GM19372 (cell line): ENCODE measurements at regions not wholly inside any gene's neighbourhood (a gene's known extent, or its start where the extent isn't known, plus 50 kb on each side); places are given as distances from the start of the nearest gene placed in this dataset.
"Not testable (repeated sequence)": the region's sequence is repeated elsewhere in the genome, so short reads cannot be mapped to it uniquely, and the experiment has no call there.

ENCODE experiments used
- ATAC-seq: cut with Tn5 transposase; IDR thresholded peaks from one replicate; pipeline ENCODE4 v1.9.1; 2021; ENCODE audit warnings: mild to moderate bottlenecking, low read depth, moderate library complexity; ENCODE audit not compliant: unreplicated experiment

GRCh38 chr12:24533716-24534352 is 415.1 kb downstream of the BCAT1 start:
- ATAC-seq, result no peak

- ATAC-seq, result no peak
Measured at GRCh38 chr12:24530689-24531088, 418.2 kb downstream of the BCAT1 start.

GRCh38 chr12:24527102-24527501 is 421.8 kb downstream of the BCAT1 start:
- no peak for ATAC-seq

- ATAC-seq, result no peak
Measured at GRCh38 chr12:24522736-24523135, 426.2 kb downstream of the BCAT1 start.

GRCh38 chr12:24519759-24520158 is 429.1 kb downstream of the BCAT1 start:
- no peak for ATAC-seq

- ATAC-seq, result no peak
Measured at GRCh38 chr12:24517000-24517399, 431.9 kb downstream of the BCAT1 start.

- no peak for ATAC-seq
Measured at GRCh38 chr12:24510581-24511125, 438.2 kb downstream of the BCAT1 start.

GRCh38 chr12:24507827-24508226 is 441.1 kb downstream of the BCAT1 start:
- no peak for ATAC-seq

GRCh38 chr12:24505366-24506015 is 443.4 kb downstream of the BCAT1 start:
- ATAC-seq, result no peak

- ATAC-seq, result not testable (repeated sequence)
Measured at GRCh38 chr12:24503477-24503876, 445.4 kb downstream of the BCAT1 start.

GRCh38 chr12:24500831-24501230 is 448.1 kb downstream of the BCAT1 start:
- ATAC-seq, result no peak

GRCh38 chr12:24500421-24500820 is 448.5 kb downstream of the BCAT1 start:
- ATAC-seq, result no peak

- no peak for ATAC-seq
Measured at GRCh38 chr12:24499151-24500146, 449.5 kb downstream of the BCAT1 start.

GRCh38 chr12:24496755-24497154 is 452.1 kb downstream of the BCAT1 start:
- no peak for ATAC-seq

GRCh38 chr12:24494401-24494800 is 454.5 kb downstream of the BCAT1 start:
- no peak for ATAC-seq

- no peak for ATAC-seq
Measured at GRCh38 chr12:24491968-24492367, 456.9 kb downstream of the BCAT1 start.

- no peak for ATAC-seq
Measured at GRCh38 chr12:24489939-24490338, 459.0 kb downstream of the BCAT1 start.

- no peak for ATAC-seq
Measured at GRCh38 chr12:24488906-24489619, 459.8 kb downstream of the BCAT1 start.

- ATAC-seq, result no peak
Measured at GRCh38 chr12:24488091-24488596, 460.8 kb downstream of the BCAT1 start.

- ATAC-seq, result no peak
Measured at GRCh38 chr12:24487606-24488005, 461.3 kb downstream of the BCAT1 start.
